MG63 (cell line): ENCODE measurements at regions not wholly inside any gene's neighbourhood (a gene's known extent, or its start where the extent isn't known, plus 50 kb on each side); places are given as distances from the start of the nearest gene placed in this dataset.

ENCODE experiments used
- DNase-seq: peaks from one replicate; pipeline ENCODE4 v3.0.0-alpha.2; 2020
- H3K27me3 ChIP-seq: fragments of 250-450 bp; sonication (Bioruptor Pico); 2 replicates; pipeline ENCODE4 v1.5.1; 2020; ENCODE audit warnings: mild to moderate bottlenecking, moderate library complexity
- H3K36me3 ChIP-seq: fragments of 250-450 bp; sonication (Bioruptor Pico); 2 replicates; pipeline ENCODE4 v1.5.1; 2020; ENCODE audit warnings: mild to moderate bottlenecking, moderate library complexity
- H3K4me3 ChIP-seq: fragments of 250-450 bp; sonication (Bioruptor Pico); 2 replicates; pipeline ENCODE4 v1.5.1; 2020; ENCODE audit warnings: mild to moderate bottlenecking, moderate library complexity
- H3K9me3 ChIP-seq: fragments of 250-450 bp; sonication (Bioruptor Pico); 2 replicates; pipeline ENCODE4 v1.5.1; 2020; ENCODE audit warnings: mild to moderate bottlenecking, moderate library complexity

DNA sequence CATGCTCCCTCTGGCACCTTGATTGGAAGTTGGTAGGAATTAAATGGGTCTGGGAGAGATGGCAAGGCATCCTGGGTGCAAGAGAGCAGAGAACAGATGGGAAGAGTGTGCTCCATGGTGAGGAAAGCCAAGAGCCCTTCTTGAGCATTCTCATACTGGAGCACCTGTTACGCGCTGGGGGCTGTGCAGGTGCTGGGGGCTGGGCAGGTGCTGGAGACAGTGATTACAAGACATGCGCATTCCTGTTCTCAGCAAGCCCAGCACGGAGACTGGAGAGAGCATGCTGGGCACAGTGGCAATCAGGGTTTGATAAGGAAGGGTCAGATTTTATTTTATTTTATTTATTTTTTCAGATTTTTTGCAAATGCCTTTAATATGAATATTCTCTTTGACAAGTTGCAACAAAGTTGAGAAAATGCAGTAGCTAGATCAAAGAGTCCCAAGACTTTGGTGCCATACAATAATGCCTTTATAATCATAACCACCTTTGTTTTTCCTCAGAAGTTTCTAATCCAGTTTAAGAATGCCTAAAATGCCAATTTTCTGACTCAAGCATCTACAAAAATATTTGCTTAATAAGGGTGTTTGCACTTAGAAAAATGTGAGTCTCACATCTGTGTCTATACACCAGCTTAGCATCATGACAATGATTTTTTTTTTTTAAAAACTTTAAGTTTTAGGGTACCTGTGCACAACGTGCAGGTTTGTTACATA lies 193.3 kb downstream of the RNF152 start:
- no peaks in the 10 kb centered on the region for H3K36me3 ChIP-seq
- H3K4me3 ChIP-seq = no peak overlapping the region
- H3K9me3 ChIP-seq = peaks cover 11% of the 10 kb centered on the region
- H3K27me3 ChIP-seq = no peaks in the 10 kb centered on the region
- DNase-seq = no peak

GRCh38 chr18:61697306-61697909 lies 195.4 kb downstream of the RNF152 start:
- Histone ChIP-seq H3K27me3 (no peaks in the 10 kb centered on the region), H3K36me3 (no peaks in the 10 kb centered on the region), H3K9me3 (0 out of 2 replicates have a peak, but pooled peaks cover 2% of the 10 kb centered on the region), H3K4me3 (no peak overlapping the region)
- no peak for DNase-seq

- no peak overlapping the region for H3K4me3 ChIP-seq
- DNase-seq = no peak
- H3K27me3 ChIP-seq = no peaks in the 10 kb centered on the region
- H3K36me3 ChIP-seq = no peaks in the 10 kb centered on the region
- H3K9me3 ChIP-seq = no peaks in the 10 kb centered on the region
These were observed 198.6 kb downstream of the RNF152 start for GRCh38 chr18:61694236-61694635.

- no peak for DNase-seq
- Histone ChIP-seq H3K27me3 (no peaks in the 10 kb centered on the region), H3K36me3 (no peaks in the 10 kb centered on the region), H3K4me3 (no peak overlapping the region), H3K9me3 (no peaks in the 10 kb centered on the region)
These were observed 202.2 kb downstream of the RNF152 start for GRCh38 chr18:61690418-61691138.

GRCh38 chr18:61687317-61687716 lies 205.5 kb downstream of the RNF152 start:
- H3K36me3 ChIP-seq = no peaks in the 10 kb centered on the region
- H3K4me3 ChIP-seq = no peak overlapping the region
- no peaks in the 10 kb centered on the region for H3K27me3 ChIP-seq
- no peaks in the 10 kb centered on the region for H3K9me3 ChIP-seq
- no peak for DNase-seq

DNA sequence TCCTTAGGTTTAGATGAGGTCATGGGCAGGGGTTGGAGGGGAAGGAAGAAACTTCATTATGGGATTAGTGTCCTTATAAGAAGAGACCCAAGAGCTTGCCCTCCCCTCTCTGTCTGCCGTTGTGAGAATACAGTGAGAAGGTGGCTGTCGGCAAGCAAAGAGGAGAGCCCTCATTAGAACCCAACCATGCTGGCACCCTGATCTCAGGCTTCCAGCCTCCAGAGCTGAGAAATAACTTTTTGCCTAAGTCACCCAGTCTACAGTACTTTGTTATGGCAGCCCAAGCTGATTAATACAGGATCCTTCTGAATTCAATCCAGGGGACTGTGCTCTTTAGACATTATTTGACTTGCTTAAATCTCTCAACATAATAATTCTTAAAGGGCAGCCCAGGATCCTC lies 209.0 kb downstream of the RNF152 start:
- Histone ChIP-seq H3K9me3 (no peaks in the 10 kb centered on the region; the same call in 1 of the 2 replicates), H3K4me3 (no peak overlapping the region), H3K27me3 (no peaks in the 10 kb centered on the region), H3K36me3 (no peaks in the 10 kb centered on the region)
- no peak for DNase-seq

DNA sequence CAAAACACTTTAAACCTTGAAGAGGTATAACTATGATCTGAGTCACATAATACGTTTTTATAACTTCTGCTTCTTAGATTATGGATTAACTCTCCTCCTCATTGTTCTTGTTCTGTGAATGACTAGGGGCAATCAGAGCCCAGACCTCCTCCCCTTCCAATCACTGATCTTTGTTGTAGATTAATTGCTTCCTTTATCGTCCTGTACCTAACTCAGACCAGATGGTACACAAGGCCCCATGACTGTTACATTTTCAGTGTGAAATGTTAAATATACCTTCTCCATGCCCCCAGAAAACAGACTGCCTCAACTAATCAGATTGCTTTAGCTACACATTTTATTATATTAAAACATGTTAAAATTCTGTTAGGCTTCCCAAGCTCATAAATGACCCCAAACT lies 211.7 kb downstream of the RNF152 start:
- Histone ChIP-seq H3K36me3 (no peaks in the 10 kb centered on the region), H3K4me3 (no peak overlapping the region), H3K27me3 (no peaks in the 10 kb centered on the region), H3K9me3 (no peaks in the 10 kb centered on the region; the same call in 1 of the 2 replicates)
- DNase-seq = no peak

- Histone ChIP-seq H3K4me3 (no peak overlapping the region), H3K36me3 (no peaks in the 10 kb centered on the region), H3K9me3 (no peaks in the 10 kb centered on the region; the same call in 1 of the 2 replicates), H3K27me3 (no peaks in the 10 kb centered on the region)
- no peak for DNase-seq
These were observed 213.0 kb downstream of the RNF152 start for GRCh38 chr18:61679836-61680235.

DNA sequence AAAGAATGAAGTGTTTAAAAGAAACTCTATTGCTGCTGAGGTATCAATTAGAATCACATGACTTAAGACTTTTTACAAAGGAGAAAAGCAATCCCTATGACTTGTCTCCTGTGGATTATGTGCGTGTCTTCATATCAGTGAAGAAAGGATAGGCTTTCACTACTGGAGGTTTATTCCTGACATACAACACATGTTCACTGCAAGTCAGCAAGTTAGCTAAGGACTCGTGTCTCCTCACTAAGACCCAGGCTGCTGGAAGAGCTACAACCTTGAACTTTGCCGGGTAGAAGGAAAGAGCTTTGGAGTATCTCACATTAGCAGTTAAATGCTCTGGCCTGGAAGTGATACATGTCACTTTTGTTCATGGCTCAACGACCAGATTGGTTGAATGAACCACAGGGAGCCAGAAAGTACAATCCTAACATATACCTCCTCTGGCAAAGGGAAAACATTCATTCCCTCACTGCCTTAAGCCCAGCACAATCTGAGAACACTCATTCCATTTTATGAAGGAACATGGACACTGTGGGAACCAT lies 215.3 kb downstream of the RNF152 start:
- DNase-seq = no peak
- Histone ChIP-seq H3K4me3 (no peak overlapping the region), H3K9me3 (no peaks in the 10 kb centered on the region; the same call in 1 of the 2 replicates), H3K36me3 (no peaks in the 10 kb centered on the region), H3K27me3 (no peaks in the 10 kb centered on the region)

GRCh38 chr18:61676773-61677434 lies 215.9 kb downstream of the RNF152 start:
- Histone ChIP-seq H3K9me3 (no peaks in the 10 kb centered on the region; the same call in 1 of the 2 replicates), H3K4me3 (no peak overlapping the region)
- no peak for DNase-seq

GRCh38 chr18:61669320-61669719 lies 223.5 kb downstream of the RNF152 start:
- no peak for DNase-seq
- H3K9me3 ChIP-seq = no peaks in the 10 kb centered on the region
- H3K4me3 ChIP-seq = no peak overlapping the region
- no peaks in the 10 kb centered on the region for H3K27me3 ChIP-seq
- no peaks in the 10 kb centered on the region for H3K36me3 ChIP-seq

More at GRCh38 chr18:61676773-61677434, 215.9 kb downstream of the RNF152 start:
- H3K27me3 ChIP-seq = no peaks in the 10 kb centered on the region
- H3K36me3 ChIP-seq = no peaks in the 10 kb centered on the region

GRCh38 chr18:61666876-61667590 lies 225.8 kb downstream of the RNF152 start:
- Histone ChIP-seq H3K4me3 (no peak overlapping the region), H3K27me3 (no peaks in the 10 kb centered on the region), H3K9me3 (no peaks in the 10 kb centered on the region), H3K36me3 (no peaks in the 10 kb centered on the region)
- no peak for DNase-seq

DNA sequence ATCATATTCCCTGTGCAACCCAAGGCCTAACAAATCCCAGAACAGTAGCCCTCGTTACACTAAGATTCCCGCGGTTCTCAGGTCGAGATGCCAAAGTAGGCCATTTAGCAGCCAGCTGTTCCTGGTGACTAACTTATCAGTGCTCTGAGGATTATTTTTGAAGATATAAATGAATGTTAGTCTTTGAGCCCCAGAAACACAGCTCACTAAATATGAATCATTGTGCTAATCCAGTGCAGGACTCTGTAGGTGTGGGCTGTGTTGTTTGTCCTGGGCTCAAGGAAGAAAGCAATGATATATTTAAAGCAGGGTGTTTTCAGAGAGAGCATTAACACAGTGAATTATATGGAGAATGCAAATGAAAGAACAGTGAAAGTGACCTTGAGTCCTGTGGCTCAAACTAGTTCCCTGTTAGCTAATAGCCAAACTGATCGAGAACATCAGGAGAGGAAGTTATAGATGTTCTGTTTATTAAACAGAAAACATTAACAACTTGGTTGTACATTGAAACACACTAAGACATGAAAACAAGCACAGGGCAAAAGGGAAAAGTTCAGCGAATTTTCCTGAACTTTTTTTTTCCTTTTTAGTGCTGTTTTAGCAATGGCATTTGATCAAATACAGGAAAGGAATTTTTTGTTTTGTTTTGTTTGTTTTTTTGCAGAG lies 228.3 kb downstream of the RNF152 start:
- Histone ChIP-seq H3K36me3 (no peaks in the 10 kb centered on the region), H3K27me3 (no peaks in the 10 kb centered on the region), H3K4me3 (no peak overlapping the region), H3K9me3 (no peaks in the 10 kb centered on the region)
- no peak for DNase-seq

- Histone ChIP-seq H3K9me3 (no peaks in the 10 kb centered on the region), H3K36me3 (no peaks in the 10 kb centered on the region), H3K4me3 (no peak overlapping the region), H3K27me3 (no peaks in the 10 kb centered on the region)
- no peak for DNase-seq
These were observed 230.1 kb downstream of the RNF152 start for GRCh38 chr18:61662726-61663125.

GRCh38 chr18:61658431-61658830 lies 234.4 kb downstream of the RNF152 start:
- Histone ChIP-seq H3K36me3 (no peaks in the 10 kb centered on the region), H3K27me3 (no peaks in the 10 kb centered on the region), H3K4me3 (no peak overlapping the region), H3K9me3 (no peaks in the 10 kb centered on the region)
- DNase-seq = no peak
